Esophagus muscularis mucosa (tissue), 4 donors: ENCODE measurements at regions not wholly inside any gene's neighbourhood (a gene's known extent, or its start where the extent isn't known, plus 50 kb on each side); places are given as distances from the start of the nearest gene placed in this dataset.

Source experiments
- CTCF ChIP-seq, 3 experiments: fragments of 200-600 bp in 2 of 3; fragments of 450-650 bp in 1 of 3; sonication (generic) in 2 of 3; IDR thresholded peaks; one replicate each; pipeline ENCODE4 v1.5.1; 2017 to 2019; ENCODE audit warnings: antibody characterized with exemption in 3 of 3, mild to moderate bottlenecking in 2 of 3, moderate library complexity in 1 of 3
- EP300 ChIP-seq: sonication (generic); formaldehyde crosslinking; IDR thresholded peaks from one replicate; pipeline ENCODE4 v1.6.1; 2017; ENCODE audit warnings: antibody characterized with exemption
- POLR2A ChIP-seq: fragments of 450-650 bp; IDR thresholded peaks from one replicate; pipeline ENCODE4 v1.6.1; 2017; ENCODE audit warnings: antibody characterized with exemption, moderate library complexity, mild to moderate bottlenecking, low read depth
- POLR2AphosphoS5 ChIP-seq, 2 donors: sonication (generic); formaldehyde crosslinking; IDR thresholded peaks; one replicate each; pipeline ENCODE4 v1.6.1; 2017; ENCODE audit warnings: antibody characterized with exemption in 2 of 2

- TF ChIP-seq CTCF (IDR thresholded peaks at IDR 0.05) (no peak), POLR2A (no peak), POLR2AphosphoS5 (IDR thresholded peaks at IDR 0.05) (no peak), EP300 (no peak)
These were observed 182.2 kb downstream of the POLR1F start for GRCh38 chr7:19526639-19527038.
